H54 (cell line): ENCODE measurements at regions not wholly inside any gene's neighbourhood (a gene's known extent, or its start where the extent isn't known, plus 50 kb on each side); places are given as distances from the start of the nearest gene placed in this dataset.
"Not testable (repeated sequence)": the region's sequence is repeated elsewhere in the genome, so short reads cannot be mapped to it uniquely, and the experiment has no call there.

Experiments
- DNase-seq: peaks from one replicate; pipeline ENCODE4 v3.0.0; 2011; ENCODE audit warnings: low spot score, mixed read lengths; ENCODE audit not compliant: insufficient read length
- FAIRE-seq: peaks from 3 replicates; lab custom pipeline; 2011; peaks lifted over from hg19 to GRCh38; lab: Jason Lieb, UNC
- POLR2A ChIP-seq: IDR thresholded peaks from 2 replicates; pipeline ENCODE4 v1.6.1; 2011; ENCODE audit warnings: low read depth, mild to moderate bottlenecking, low read length

DNA sequence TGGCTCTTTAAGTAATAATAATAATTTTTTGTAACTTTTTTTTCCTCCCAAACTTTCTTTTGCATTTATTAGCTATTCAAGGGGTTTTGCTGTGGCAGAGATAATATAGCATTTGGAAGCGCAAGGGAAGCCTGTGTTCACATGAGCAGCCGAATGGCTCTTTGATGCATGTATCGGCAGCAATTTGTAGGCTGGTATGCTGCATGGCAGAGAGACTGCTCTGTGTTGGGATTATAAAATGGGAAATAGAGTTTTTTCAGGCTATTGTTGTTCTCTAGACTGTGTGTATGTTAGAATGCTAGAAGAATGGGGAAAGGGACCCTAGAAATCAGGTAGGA lies 94.6 kb upstream of the SALL1 start:
- no peak for TF ChIP-seq POLR2A
- DNase-seq: no peak
- no peak for FAIRE-seq

DNA sequence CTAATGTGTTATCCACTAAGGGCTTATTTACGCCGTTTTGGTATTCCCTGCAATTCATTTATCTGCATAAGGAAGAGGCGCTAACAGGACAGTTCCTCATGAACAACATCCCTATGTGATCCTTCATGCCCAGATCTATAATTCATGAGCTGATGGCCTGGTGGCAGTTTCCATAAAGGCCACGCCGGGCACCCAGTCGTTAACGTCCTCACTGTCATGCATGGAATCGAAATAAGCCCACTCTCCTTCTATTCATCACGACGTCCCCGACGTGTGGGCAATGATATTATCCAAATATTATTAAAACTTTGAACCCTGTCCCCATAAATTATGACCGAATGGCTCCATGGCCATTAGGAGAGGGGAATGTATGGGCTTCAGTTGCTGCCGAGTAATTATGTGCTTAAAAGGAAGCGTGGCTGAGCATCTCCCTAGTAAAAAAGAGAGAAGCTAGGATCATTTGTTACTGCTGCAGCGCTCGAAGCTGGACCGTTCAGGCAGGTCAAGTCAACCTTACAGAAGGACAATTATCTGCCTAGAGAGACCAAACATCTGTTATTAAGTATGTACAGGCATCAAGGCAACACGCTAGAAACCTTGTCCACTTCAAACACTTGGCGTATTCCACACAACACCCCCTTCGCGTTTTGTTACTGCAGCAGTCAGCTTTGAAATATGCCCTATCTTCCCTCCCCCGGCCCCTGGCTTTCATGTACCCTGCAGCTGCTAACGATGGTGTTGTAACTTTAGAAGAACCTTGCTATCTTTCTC lies 94.0 kb upstream of the SALL1 start:
- TF ChIP-seq POLR2A: no peak

DNA sequence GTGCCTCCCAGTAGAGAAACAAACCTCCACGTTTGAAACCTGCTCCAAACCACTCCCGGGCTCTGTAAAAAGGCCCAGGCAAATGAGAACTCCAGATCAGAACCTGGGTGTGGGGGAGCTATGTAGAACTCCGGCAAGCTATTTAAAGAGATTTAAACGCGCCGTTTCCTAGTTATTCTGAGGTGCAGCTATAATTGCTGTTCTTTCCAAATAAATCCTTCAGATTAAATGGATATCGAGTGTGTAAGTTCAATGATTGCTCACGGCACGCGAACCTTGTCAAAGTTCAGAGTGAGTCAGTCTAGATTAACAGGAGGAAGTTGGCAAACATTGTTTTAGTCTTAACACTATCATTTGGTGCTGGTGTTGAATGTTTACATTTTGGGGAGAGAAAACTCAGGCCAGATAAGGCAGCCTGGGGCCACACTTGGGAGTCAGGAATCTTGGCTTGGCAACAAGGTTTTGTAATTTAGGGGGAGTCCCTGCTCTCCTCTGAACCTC lies 92.9 kb upstream of the SALL1 start:
- FAIRE-seq (no peak), DNase-seq (no peak)
- no peak for TF ChIP-seq POLR2A

More for the DNA sequence above, 94.0 kb upstream of the SALL1 start:
- no peak for DNase-seq
- no peak for FAIRE-seq

- no peak for DNase-seq
- no peak for FAIRE-seq
- TF ChIP-seq POLR2A: no peak
Measured at GRCh38 chr16:51242296-51242994, 91.4 kb upstream of the SALL1 start.

DNA sequence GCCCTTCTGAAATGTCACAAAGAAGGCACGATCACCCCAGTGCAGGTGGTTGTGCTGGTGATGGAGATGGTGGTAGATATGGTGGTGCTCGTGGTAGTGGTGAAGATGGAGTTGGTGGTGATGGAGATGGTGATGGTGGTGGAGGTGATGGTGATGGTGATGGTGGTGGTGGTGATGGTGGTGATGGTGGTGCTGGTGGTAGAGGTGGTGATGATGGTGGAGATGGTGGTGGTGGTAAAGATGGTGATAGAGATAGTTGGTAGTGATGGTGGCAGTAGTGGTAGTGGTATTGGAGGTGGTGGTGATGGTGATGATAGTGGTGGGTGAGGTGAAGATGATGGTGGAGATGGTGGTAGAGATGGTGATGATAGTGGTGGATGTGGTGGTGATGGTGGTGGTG lies 88.1 kb upstream of the SALL1 start:
- FAIRE-seq: no peak
- TF ChIP-seq POLR2A: no peak
- no peak for DNase-seq

GRCh38 chr16:51237861-51238378 lies 86.8 kb upstream of the SALL1 start:
- FAIRE-seq (no peak), DNase-seq (no peak)
- TF ChIP-seq POLR2A: no peak

DNA sequence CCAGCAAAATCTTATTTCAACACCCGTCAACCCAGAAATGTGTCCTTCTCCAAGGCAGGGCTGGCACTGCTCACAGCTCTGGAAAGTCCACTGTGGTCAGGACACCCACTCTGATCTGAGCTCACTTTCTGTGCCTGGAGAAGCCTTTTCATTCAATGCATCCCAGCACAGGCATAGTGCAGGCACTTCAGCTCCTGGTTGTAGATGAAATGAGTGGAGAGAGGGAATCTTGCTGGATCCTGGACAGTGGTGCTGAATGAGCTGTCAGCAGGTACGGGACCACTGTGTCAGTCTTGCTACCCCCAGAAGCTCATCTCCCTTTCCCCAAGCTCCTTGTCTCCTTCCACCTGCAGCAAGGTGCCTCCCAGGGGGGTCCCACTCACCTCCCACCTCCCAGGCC lies 86.1 kb upstream of the SALL1 start:
- FAIRE-seq (no peak), DNase-seq (no peak)
- no peak for TF ChIP-seq POLR2A

DNA sequence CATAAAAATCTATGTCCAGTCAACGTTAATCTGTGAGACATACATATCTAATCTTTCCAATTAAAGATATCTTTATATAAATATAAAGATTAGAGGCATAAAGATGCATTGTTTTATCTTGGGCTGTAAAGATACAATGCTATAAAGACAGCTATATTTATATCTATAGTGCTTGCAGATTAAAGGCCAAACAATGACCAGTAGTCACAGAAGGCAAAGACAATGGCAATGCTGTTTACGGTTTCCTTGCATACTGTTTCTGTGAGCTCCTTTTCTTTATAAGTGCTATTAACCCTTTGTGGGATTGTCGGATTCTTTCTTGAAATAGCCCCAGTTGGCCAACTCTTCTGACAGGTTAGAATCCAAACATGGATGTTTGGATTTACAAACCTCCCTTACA lies 85.5 kb upstream of the SALL1 start:
- FAIRE-seq: no peak
- no peak for DNase-seq
- no peak for TF ChIP-seq POLR2A

DNA sequence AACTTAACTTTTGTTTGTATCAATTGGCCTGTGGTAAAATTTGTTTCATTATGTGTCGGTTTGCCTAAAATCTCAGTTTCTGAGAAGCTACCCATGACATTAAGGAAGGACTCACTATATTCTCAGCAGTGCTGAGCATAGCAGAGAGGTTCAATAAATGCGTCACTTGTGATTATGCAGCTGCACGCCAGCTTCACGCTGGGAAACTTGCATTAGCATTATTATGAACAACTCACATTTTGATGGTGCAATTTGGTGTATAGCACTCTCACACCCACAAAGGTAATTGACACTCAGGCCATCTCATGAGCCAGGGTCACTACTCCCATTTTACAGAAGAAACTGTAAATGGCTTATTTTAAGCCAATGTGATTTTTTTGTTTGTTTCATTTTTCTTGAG lies 80.6 kb upstream of the SALL1 start:
- FAIRE-seq (no peak), DNase-seq (no peak)
- TF ChIP-seq POLR2A: no peak

GRCh38 chr16:51230035-51230434 lies 79.0 kb upstream of the SALL1 start:
- not testable (repeated sequence) for DNase-seq, FAIRE-seq

- TF ChIP-seq POLR2A: no peak
- DNase-seq: no peak
- FAIRE-seq: no peak
Measured at GRCh38 chr16:51228097-51228659, 77.1 kb upstream of the SALL1 start.

GRCh38 chr16:51225878-51226277 lies 74.8 kb upstream of the SALL1 start:
- FAIRE-seq: no peak
- no peak for DNase-seq
- TF ChIP-seq POLR2A: no peak

- FAIRE-seq (no peak), DNase-seq (no peak)
- TF ChIP-seq POLR2A: no peak
Measured at GRCh38 chr16:51224317-51224716, 73.2 kb upstream of the SALL1 start.

DNA sequence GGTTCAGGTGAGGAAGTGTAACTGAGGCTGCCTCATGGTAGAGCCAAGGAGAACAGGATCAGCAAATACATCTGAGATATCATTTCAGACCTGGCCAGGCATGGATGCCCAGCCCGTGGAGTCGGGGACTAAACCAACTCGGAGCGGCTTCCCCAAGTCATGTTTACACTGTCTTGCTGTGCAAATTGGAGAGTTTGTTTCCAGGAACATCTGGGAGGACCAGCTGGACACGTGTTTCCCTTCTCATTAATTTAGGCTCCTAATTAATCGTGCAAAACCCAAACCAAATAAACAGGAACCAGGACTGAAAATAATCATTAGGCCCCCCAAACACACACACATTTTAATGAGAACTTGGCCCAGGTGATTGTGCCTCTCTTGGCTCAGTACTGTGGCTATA lies 70.9 kb upstream of the SALL1 start:
- FAIRE-seq (no peak), DNase-seq (no peak)
- no peak for TF ChIP-seq POLR2A
